Heart left ventricle (tissue), 13 donors: ENCODE measurements at regions not wholly inside any gene's neighbourhood (a gene's known extent, or its start where the extent isn't known, plus 50 kb on each side); places are given as distances from the start of the nearest gene placed in this dataset.

ENCODE experiments used
- POLR2A ChIP-seq, 2 donors: fragments of 450-650 bp; IDR thresholded peaks; one replicate each; pipeline ENCODE4 v1.6.1; 2017; ENCODE audit warnings: antibody characterized with exemption in 2 of 2, mild to moderate bottlenecking in 2 of 2, moderate library complexity in 2 of 2
- TF ChIP-seq, protein P1 (sequence below), 12 donors: fragments of 200-600 bp; sonication (generic) in 4 of 12; IDR thresholded peaks; one replicate each; pipeline versions ENCODE4 v1.5.0 to v1.8.0; 2018 to 2022; ENCODE audit warnings: antibody characterized with exemption in 12 of 12, mild to moderate bottlenecking in 5 of 12
- donor health status: ischemic (EF 13 %, LVEDD 7.1; RV severe dilation, severe dysfunction).
- donor health status: DM: no; HTN: yes; CAD: no.
- donor health status: DM: no; HTN: no; CAD: no.
- donor health status: ischemic (EF 25% LVEDD 6.9; RV normal size, moderate dysfunction).
- donor health status: ischemic (EF 25% LVEDD 5.7; RV mildly dilated, moderate dysfunction).
- donor health status: ischemic (EF 35%, LVEDD 5.7; RV mildly dilated, moderate dysfunction).
- donor health status: nonischemic (EF 11% LVEDD 7.7; RV severe dilation, severe dysfunction).
- donor health status: DM: yes; HTN: yes; CAD: no.
- donor health status: PGD.
- donor health status: ischemic (EF 29% LVEDD 5.4; RV normal size, mild dysfunction).
- donor health status: nonischemic (EF 23%, LVEDD 6.1; RV moderate dilation, normal function).

DNA sequence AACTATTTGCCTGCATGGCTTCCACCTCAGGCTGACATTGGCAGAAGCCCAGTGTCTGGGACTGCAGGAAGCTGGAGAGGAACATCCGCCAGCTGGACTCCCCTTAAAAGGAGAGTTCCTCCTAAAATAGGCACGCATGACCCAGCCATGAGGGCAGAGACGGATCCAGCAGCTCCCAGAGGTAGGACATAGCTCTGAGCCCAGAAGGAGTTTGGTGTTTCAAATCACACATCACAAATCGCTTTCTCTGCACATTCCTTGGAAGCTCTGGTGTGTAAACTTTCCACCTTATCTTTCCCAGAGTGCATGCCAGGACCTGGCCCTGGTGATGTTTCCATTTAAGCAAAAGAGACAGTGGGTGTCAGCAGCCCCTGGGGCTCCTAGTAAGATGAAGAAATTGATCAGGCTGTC is 231.1 kb upstream of the CDH5 start:
- TF ChIP-seq, protein P1, sequence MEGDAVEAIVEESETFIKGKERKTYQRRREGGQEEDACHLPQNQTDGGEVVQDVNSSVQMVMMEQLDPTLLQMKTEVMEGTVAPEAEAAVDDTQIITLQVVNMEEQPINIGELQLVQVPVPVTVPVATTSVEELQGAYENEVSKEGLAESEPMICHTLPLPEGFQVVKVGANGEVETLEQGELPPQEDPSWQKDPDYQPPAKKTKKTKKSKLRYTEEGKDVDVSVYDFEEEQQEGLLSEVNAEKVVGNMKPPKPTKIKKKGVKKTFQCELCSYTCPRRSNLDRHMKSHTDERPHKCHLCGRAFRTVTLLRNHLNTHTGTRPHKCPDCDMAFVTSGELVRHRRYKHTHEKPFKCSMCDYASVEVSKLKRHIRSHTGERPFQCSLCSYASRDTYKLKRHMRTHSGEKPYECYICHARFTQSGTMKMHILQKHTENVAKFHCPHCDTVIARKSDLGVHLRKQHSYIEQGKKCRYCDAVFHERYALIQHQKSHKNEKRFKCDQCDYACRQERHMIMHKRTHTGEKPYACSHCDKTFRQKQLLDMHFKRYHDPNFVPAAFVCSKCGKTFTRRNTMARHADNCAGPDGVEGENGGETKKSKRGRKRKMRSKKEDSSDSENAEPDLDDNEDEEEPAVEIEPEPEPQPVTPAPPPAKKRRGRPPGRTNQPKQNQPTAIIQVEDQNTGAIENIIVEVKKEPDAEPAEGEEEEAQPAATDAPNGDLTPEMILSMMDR (IDR thresholded peaks at IDR 0.05): no peak
- no peak for TF ChIP-seq POLR2A (IDR thresholded peaks at IDR 0.05)
